Naive thymus-derived CD8-positive, alpha-beta T cell (primary cell): ENCODE measurements at regions not wholly inside any gene's neighbourhood (a gene's known extent, or its start where the extent isn't known, plus 50 kb on each side); places are given as distances from the start of the nearest gene placed in this dataset.
"Not testable (repeated sequence)": the region's sequence is repeated elsewhere in the genome, so short reads cannot be mapped to it uniquely, and the experiment has no call there.

Source experiments
- ATAC-seq, 2 donors: fragments of 150-1000 bp; cut with Tn5 transposase in 1 of 2; sonication (Bioruptor Pico), chemical (Tn5 transposase) in 1 of 2; 1 replicate in 1 of 2; 2 replicates in 1 of 2; pipeline ENCODE4 v1.10.0; 2021; ENCODE audit warnings: mild to moderate bottlenecking in 2 of 2, moderate library complexity in 2 of 2
- POLR2A ChIA-PET: fragments of 350-600 bp; sonication (Branson Sonifier 250); formaldehyde crosslinking; loops from one replicate; lab custom pipeline; 2021; ENCODE audit warnings: antibody characterized with exemption; lab: Charles Lee
- DNase-seq, 10 donors: peaks; one replicate each; pipeline versions ENCODE4 v3.0.0 to v3.0.0-alpha.2; 2020 to 2022
- H3K27ac Mint-ChIP-seq, 10 donors: one replicate each; pipeline ENCODE4 v1.8.0; 2020 to 2022; ENCODE audit warnings: mild to moderate bottlenecking in 10 of 10, mixed read lengths in 10 of 10, moderate library complexity in 4 of 10, inconsistent platforms in 1 of 10
- H3K27me3 Mint-ChIP-seq, 5 donors: one replicate each; pipeline ENCODE4 v1.8.0; 2021 to 2022; ENCODE audit warnings: mixed read lengths in 5 of 5
- H3K36me3 Mint-ChIP-seq, 3 donors: one replicate each; pipeline ENCODE4 v1.8.0; 2020 to 2022; ENCODE audit warnings: mixed read lengths in 3 of 3, mild to moderate bottlenecking in 2 of 3, inconsistent platforms in 1 of 3
- H3K4me1 Mint-ChIP-seq, 4 donors: one replicate each; pipeline ENCODE4 v1.8.0; 2021 to 2022; ENCODE audit warnings: mixed read lengths in 4 of 4
- H3K4me3 Mint-ChIP-seq, 10 donors: one replicate each; pipeline ENCODE4 v1.8.0; 2020 to 2022; ENCODE audit warnings: mild to moderate bottlenecking in 10 of 10, mixed read lengths in 10 of 10, moderate library complexity in 6 of 10, inconsistent platforms in 1 of 10
- H3K9me3 Mint-ChIP-seq, 9 donors: one replicate each; pipeline ENCODE4 v1.8.0; 2020 to 2022; ENCODE audit warnings: mixed read lengths in 9 of 9, mild to moderate bottlenecking in 3 of 9, inconsistent platforms in 1 of 9, moderate library complexity in 1 of 9

DNA sequence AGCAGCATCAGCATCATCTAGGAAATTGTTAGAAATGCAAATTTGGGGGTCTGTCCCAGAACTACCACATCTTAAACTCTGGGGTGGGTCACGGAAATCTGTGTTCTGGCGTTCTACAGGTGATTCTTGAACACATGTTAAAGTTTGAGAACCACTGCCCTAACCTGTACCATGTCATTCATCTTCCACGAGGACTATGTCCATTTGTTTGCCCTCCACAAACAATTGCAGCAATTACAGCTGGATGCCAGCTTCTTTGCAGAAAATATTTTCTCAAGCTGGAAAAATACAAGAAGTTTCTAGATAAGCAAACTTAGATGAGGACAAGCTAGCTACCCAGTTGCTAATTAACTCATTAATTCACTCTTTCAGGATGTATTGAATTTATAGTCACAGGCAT lies 54.1 kb downstream of the MAFB start:
- POLR2A ChIA-PET, result no interaction called here
- Mint-ChIP-seq H3K4me1 (no peaks in the 10 kb centered on the region), H3K36me3 (no peaks in the 10 kb centered on the region), H3K27ac (no peak overlapping the region), H3K4me3 (no peak overlapping the region), H3K9me3 (peaks cover 0 to 18% (median 0%) of the 10 kb centered on the region in 9 donors), H3K27me3 (peaks cover 2 to 23% (median 9%) of the 10 kb centered on the region in 5 donors)
- DNase-seq (no peak), ATAC-seq (no peak)

DNA sequence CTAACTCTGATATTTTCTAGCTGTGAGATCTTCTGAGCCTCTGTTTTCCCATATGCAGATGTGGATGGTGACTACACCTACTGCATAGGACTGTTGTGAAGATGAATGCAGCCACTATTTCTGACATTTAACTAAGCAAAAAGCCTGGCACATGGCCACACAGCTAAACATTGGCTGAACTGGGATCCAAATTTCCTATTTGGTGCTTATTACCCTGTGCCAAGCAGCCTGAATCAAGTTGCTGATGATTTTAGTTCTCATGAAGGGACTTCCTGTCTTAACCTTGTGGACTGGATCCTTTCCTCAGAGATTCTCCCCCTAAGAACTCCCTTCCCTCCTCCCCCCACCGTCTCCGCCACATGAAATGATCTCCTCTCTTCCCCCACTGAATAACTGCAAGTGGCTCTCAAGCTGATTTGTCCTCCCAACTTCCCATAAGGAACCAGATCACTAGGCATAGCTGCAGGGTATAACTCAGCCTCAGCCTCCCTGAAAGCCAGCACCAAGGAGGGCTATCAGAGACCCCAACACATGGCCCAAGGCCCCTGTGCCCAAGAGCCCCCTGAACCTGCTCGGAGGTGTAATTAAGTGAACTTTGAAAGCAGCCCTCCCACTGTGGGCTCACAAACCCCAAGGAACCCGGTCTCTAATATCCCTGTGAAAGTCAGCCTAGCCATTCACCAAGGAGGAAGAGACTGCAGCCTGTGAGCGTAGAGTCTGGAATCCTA lies 55.7 kb downstream of the MAFB start:
- H3K4me3 Mint-ChIP-seq, result no peak overlapping the region

DNA sequence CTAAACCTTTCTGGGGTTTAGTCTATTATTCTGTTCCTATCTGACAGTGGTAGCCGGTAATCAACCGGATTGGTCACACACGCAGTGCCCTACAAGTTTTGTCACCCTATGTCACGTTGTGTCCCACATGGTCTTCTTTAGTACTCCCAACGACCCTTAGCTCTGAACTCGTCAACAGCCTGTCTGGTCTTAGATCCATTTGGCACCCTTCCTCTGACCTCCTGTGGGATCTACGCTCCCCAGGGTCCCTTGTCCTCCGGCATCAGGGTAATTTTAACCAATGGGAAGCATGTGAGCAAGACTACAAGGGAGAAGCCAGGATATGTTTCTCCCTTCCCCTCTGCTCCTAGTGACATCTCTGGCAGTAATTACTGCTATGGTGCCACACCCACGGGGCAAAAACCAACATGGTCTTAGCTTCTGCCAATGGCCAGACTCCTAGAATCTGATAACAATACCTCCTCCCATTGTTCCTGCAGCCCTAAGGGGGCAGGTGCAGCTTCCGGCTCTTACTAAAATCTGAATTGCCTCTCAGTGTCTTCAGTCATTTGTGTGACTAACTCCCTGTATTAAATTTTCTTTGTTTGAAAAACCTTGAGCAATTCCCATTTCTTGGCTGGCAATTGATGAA lies 56.6 kb downstream of the MAFB start:
- ATAC-seq, result no peak
- Mint-ChIP-seq H3K27me3 (peaks cover 3 to 20% (median 6%) of the 10 kb centered on the region in 5 donors), H3K36me3 (no peaks in the 10 kb centered on the region), H3K4me1 (no peaks in the 10 kb centered on the region), H3K27ac (peak overlapping the region in 2 of 10 donors; percentile 36 to 70), H3K4me3 (no peak overlapping the region), H3K9me3 (peaks cover 0 to 12% (median 0%) of the 10 kb centered on the region in 9 donors)
- no peak for DNase-seq
- POLR2A ChIA-PET, result no interaction called here

More for the DNA sequence above, 55.7 kb downstream of the MAFB start:
- no peaks in the 10 kb centered on the region for H3K4me1 Mint-ChIP-seq
- POLR2A ChIA-PET, result no interaction called here
- H3K27ac Mint-ChIP-seq, result no peak overlapping the region
- DNase-seq (no peak), ATAC-seq (no peak)
- H3K36me3 Mint-ChIP-seq, result no peaks in the 10 kb centered on the region
- H3K9me3 Mint-ChIP-seq, result peaks cover 0 to 9% (median 0%) of the 10 kb centered on the region in 9 donors
- H3K27me3 Mint-ChIP-seq, result peaks cover 3 to 20% (median 7%) of the 10 kb centered on the region in 5 donors

DNA sequence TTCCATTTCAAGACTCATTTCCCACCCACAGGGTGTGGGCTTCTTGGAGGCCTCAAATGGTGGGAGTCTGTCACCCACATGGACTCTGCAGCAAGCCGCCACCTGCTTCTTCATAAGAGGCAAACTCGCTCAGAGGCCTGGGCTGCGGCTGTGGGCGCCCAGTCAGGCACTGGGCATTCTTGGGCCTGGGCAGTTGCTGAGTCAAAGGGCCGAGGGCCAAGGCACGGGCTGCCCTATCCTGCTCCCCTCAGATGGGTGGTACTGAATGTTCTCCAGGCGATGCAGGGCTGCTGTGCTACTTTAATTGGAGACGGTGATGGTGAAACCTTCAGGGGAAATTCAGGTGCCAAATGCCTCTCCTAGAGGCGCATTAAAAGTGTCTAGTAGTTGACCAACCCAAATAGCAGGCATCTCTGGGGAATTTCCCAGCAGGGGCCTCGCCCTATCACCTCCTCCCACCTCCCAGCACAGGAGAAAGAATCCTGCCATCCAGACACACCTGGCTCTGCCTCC lies 57.9 kb downstream of the MAFB start:
- peaks cover 3 to 28% (median 6%) of the 10 kb centered on the region in 5 donors for H3K27me3 Mint-ChIP-seq

DNA sequence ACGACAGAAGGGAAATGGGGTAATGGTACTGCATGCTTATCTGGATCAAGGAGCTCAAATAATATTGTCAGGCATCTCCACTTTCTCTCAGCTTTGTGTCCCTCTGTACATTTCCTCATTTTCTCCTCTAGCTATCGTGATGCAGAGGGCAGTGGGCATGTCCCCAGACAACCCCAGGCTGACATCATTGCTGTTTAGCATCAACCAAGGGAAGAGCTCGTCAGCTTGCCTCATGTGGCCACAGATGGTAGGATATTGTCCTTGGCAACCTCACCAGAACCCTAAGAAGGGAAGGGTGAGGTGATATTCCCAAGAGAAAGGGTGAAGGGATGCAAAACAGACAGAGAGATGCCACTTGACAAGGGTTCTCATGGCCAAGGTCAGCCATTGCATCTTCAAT lies 58.3 kb downstream of the MAFB start:
- Mint-ChIP-seq H3K4me3 (no peak overlapping the region), H3K4me1 (no peaks in the 10 kb centered on the region), H3K9me3 (peaks cover 1 to 14% (median 5%) of the 10 kb centered on the region in 9 donors), H3K27me3 (peaks cover 3 to 28% (median 6%) of the 10 kb centered on the region in 5 donors), H3K36me3 (peaks cover 0 to 7% (median 0%) of the 10 kb centered on the region in 3 donors), H3K27ac (no peak overlapping the region)
- ATAC-seq, result no peak
- POLR2A ChIA-PET, result no interaction called here
- no peak for DNase-seq

More for the DNA sequence above, 57.9 kb downstream of the MAFB start:
- Mint-ChIP-seq H3K4me1 (no peaks in the 10 kb centered on the region), H3K36me3 (peaks cover 0 to 7% (median 0%) of the 10 kb centered on the region in 3 donors), H3K9me3 (peaks cover 0 to 12% (median 3%) of the 10 kb centered on the region in 9 donors), H3K27ac (no peak overlapping the region), H3K4me3 (no peak overlapping the region)
- POLR2A ChIA-PET, result no interaction called here
- ATAC-seq (no peak), DNase-seq (no peak)

DNA sequence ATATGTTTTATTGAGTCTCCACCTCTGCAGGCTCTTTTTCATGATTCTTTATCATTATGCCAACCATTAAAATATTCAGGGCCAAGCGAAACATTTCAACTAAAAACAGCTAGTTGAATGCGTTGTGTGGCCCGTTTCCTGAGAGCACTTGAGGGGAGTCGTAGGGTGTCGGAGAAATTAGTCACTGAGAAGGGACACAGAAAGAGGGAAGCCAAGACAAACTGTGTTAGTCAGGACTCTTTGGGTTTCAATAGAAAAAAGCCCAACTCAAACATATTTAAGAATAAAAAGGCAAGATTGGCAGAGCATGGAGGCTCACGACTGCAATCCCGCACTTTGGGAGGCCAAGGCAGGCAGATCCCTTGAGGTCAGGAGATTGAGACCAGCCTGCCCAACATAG lies 58.9 kb downstream of the MAFB start:
- Mint-ChIP-seq H3K9me3 (peaks cover 1 to 14% (median 7%) of the 10 kb centered on the region in 9 donors), H3K27ac (no peak overlapping the region), H3K27me3 (peaks cover 3 to 28% (median 6%) of the 10 kb centered on the region in 5 donors), H3K36me3 (peaks cover 0 to 7% (median 0%) of the 10 kb centered on the region in 3 donors), H3K4me3 (no peak overlapping the region), H3K4me1 (no peaks in the 10 kb centered on the region)
- DNase-seq, result no peak
- POLR2A ChIA-PET, result no interaction called here
- ATAC-seq, result no peak

DNA sequence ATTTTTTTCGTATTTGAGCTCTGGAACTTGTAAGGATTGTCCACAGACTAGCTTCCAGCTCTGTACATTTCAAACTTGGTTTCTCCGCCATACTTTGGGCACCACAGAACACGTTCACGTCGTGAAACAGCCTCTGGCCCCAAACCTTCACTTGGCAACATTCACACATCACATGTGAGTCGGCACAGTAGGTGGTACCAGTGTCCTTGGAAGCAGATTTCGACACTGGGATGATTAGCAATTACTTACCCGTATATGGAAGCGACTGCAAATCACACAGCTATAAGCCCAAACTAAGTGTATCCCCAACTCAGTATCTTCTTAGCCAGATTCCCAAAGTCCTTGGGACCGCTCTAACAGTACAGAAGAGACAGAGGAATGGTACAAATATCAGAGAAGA lies 60.2 kb downstream of the MAFB start:
- POLR2A ChIA-PET, result no interaction called here
- H3K27me3 Mint-ChIP-seq, result peaks cover 3 to 28% (median 5%) of the 10 kb centered on the region in 5 donors
- H3K4me1 Mint-ChIP-seq, result no peaks in the 10 kb centered on the region
- ATAC-seq (no peak), DNase-seq (no peak)
- H3K4me3 Mint-ChIP-seq, result no peak overlapping the region
- H3K27ac Mint-ChIP-seq, result peak overlapping the region in 1 of 10 donors; percentile 16
- peaks cover 1 to 14% (median 7%) of the 10 kb centered on the region in 9 donors for H3K9me3 Mint-ChIP-seq
- H3K36me3 Mint-ChIP-seq, result peaks cover 0 to 7% (median 0%) of the 10 kb centered on the region in 3 donors

DNA sequence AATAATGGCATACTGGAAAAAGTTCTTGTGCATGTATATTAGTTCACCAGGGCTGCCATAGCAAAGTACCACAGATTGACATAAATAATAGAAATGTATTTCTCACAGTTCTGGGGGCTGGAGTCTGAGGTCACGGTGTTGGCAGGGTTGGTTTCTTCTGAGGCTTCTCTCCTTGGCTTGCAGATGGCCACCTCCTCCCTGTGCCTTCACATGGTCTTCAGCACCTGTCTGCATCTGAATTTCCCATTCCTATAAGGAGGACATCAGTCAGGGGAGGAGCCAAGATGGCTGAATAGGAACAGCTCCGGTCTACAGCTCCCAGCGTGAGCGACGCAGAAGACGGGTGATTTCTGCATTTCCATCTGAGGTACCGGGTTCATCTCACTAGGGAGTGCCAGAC lies 70.0 kb downstream of the MAFB start:
- H3K36me3 Mint-ChIP-seq, POLR2A ChIA-PET, H3K4me1 Mint-ChIP-seq, H3K27ac Mint-ChIP-seq, DNase-seq, ATAC-seq, H3K9me3 Mint-ChIP-seq: not testable (repeated sequence)
- H3K27me3 Mint-ChIP-seq, result peaks cover 10 to 27% (median 18%) of the 10 kb centered on the region in 5 donors
- peak overlapping the region in 1 of 10 donors; percentile 33 for H3K4me3 Mint-ChIP-seq

DNA sequence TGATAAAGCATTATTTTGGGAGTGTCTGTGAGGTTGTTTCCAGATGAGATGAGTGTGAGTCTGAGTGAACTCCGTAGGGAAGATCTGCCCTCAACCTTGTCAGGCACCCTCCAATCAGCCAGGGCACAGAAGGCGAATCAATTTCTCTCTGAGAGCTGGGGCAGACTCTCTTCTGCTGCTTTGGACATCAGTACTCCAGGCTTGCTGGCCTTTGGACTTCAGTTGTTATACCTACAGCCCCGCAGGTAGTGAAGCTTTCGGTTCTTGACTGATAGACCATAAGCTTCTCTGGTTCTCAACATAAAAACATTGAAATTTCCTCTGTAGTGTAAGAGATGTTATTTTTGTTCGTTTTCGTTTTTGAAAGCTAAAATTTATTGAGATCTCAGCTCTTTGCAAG lies 71.4 kb downstream of the MAFB start:
- no peak for ATAC-seq
- DNase-seq, result no peak
- H3K4me1 Mint-ChIP-seq, result no peaks in the 10 kb centered on the region
- H3K27ac Mint-ChIP-seq, result no peak overlapping the region
- H3K9me3 Mint-ChIP-seq, result peaks cover 0 to 2% (median 0%) of the 10 kb centered on the region in 9 donors
- POLR2A ChIA-PET, result no interaction called here
- peaks cover 10 to 27% (median 18%) of the 10 kb centered on the region in 5 donors for H3K27me3 Mint-ChIP-seq
- H3K36me3 Mint-ChIP-seq, result no peaks in the 10 kb centered on the region
- no peak overlapping the region for H3K4me3 Mint-ChIP-seq

DNA sequence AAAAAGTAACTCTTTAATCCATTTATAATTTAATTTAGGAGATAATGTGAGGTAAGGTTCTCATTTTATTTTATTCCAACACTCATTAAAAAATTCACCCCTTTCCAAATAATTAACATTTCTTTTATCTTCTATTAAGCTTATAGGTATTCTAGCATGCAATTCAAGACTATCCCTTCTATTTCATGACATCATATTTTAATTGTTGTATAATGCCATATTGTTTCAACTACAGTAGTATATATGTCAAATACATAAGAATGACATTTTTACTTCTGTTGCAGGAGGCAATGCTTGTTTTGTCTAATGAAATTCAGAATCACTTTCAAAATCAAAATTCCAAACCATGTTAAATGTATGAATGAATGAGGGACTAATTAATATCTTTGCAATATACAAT lies 76.2 kb downstream of the MAFB start:
- H3K4me3 Mint-ChIP-seq, result no peak overlapping the region
- peaks cover 0 to 2% (median 0%) of the 10 kb centered on the region in 3 donors for H3K36me3 Mint-ChIP-seq
- POLR2A ChIA-PET, result no interaction called here
- H3K9me3 Mint-ChIP-seq, result peaks cover 0 to 4% (median 0%) of the 10 kb centered on the region in 9 donors
- no peak for ATAC-seq
- no peak overlapping the region for H3K27ac Mint-ChIP-seq
- H3K4me1 Mint-ChIP-seq, result no peaks in the 10 kb centered on the region
- DNase-seq, result no peak
- H3K27me3 Mint-ChIP-seq, result peaks cover 14 to 39% (median 21%) of the 10 kb centered on the region in 5 donors

DNA sequence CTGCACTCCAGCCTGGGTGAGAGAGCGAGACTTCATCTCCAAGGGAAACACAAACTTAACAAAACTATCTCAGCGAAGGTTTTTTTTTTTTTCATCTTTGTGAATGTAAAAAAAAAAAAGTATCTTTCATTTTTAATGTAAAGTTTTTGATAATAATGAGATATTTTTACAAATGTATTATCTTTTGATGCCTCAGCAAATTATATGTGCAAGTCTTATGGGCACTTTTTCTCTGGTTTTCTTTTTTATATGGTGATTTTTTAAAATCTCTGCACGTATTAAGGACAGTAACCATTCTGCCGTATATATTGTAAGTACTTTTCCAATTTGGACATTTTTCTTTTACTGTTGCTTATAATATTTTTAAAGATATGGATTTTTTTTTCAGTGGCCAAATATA lies 76.8 kb downstream of the MAFB start:
- Mint-ChIP-seq H3K27me3 (peaks cover 11 to 39% (median 22%) of the 10 kb centered on the region in 5 donors), H3K9me3 (peaks cover 0 to 4% (median 0%) of the 10 kb centered on the region in 9 donors), H3K27ac (no peak overlapping the region), H3K4me1 (no peaks in the 10 kb centered on the region), H3K36me3 (peaks cover 0 to 2% (median 0%) of the 10 kb centered on the region in 3 donors), H3K4me3 (no peak overlapping the region)
- DNase-seq (no peak), ATAC-seq (no peak)
- POLR2A ChIA-PET, result no interaction called here

DNA sequence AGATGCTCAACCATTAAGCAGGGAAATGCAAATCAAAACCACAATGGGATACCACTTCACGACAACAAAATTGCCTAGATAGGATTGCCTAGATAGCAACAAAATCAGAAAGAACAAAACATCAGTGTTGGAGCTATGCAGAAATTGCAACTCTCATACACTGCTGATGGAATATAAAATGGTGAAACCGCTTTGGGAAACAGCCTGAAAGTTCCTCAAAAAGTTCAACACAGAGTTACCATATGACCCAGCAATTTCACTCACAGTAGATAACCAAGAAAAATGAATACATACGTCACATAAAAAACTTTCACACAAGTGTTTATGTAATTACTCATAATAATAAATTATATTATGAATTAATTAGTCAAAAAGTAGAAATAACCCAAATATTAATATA lies 78.3 kb downstream of the MAFB start:
- no peak overlapping the region for H3K27ac Mint-ChIP-seq
- no peaks in the 10 kb centered on the region for H3K4me1 Mint-ChIP-seq
- H3K36me3 Mint-ChIP-seq, result peaks cover 0 to 2% (median 0%) of the 10 kb centered on the region in 3 donors
- DNase-seq (no peak), ATAC-seq (no peak)
- POLR2A ChIA-PET, result no interaction called here
- peaks cover 12 to 36% (median 16%) of the 10 kb centered on the region in 5 donors for H3K27me3 Mint-ChIP-seq
- no peak overlapping the region for H3K4me3 Mint-ChIP-seq
- peaks cover 0 to 4% (median 0%) of the 10 kb centered on the region in 9 donors for H3K9me3 Mint-ChIP-seq

DNA sequence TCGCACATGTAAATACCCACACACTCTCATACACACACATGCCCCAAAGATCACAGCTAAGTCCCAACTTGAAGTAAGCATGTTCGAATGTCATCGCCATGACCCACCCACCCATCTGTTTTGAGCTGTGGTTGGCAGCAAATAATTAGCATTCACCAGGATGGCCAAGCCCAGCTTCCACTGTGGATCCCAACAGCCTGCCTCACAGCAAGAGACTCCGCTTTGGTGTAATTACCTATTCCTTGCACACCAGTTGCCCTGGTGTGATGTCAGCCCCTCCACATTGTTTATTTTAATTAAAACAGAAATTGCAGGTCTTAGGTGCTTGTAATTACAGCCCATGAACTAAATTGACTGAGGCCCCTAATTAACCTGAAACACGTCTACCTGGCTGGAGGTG lies 81.1 kb downstream of the MAFB start:
- peaks cover 0 to 4% (median 0%) of the 10 kb centered on the region in 9 donors for H3K9me3 Mint-ChIP-seq
- no peak overlapping the region for H3K27ac Mint-ChIP-seq
- DNase-seq, result no peak
- no peak overlapping the region for H3K4me3 Mint-ChIP-seq
- H3K27me3 Mint-ChIP-seq, result peaks cover 9 to 31% (median 18%) of the 10 kb centered on the region in 5 donors
- POLR2A ChIA-PET, result no interaction called here
- no peaks in the 10 kb centered on the region for H3K4me1 Mint-ChIP-seq
- no peak for ATAC-seq
- H3K36me3 Mint-ChIP-seq, result peaks cover 0 to 2% (median 0%) of the 10 kb centered on the region in 3 donors
